HepG2 (cell line): ENCODE measurements at regions not wholly inside any gene's neighbourhood (a gene's known extent, or its start where the extent isn't known, plus 50 kb on each side); places are given as distances from the start of the nearest gene placed in this dataset.

Experiments
- ATAC-seq: fragments of 200-7000 bp; cut with Tn5 transposase; 3 replicates; pipeline ENCODE4 v1.9.1; 2020; ENCODE audit warnings: mild to moderate bottlenecking, moderate library complexity
- BruUV-seq: library from RNA; stranded (reverse); fragments of 400-500 nt; replicated peaks from 2 replicates; lab custom pipeline; 2021; lab: Mats Ljungman, UMichigan
- CTCF ChIA-PET: fragments of 300-600 bp; formaldehyde crosslinking; extraction: SDS; loops from one replicate; lab custom pipeline; 2021; ENCODE audit warnings: low total read pairs, inconsistent platforms, low intra/inter-chr PET ratio; lab: Yijun Ruan, JAX
- POLR2A ChIA-PET: fragments of 350-600 bp; sonication (Branson Sonifier 250); formaldehyde crosslinking; loops from one replicate; lab custom pipeline; 2020; ENCODE audit warnings: antibody characterized with exemption, inconsistent platforms; lab: Yijun Ruan, JAX
- DNase-seq: peaks from one replicate; pipeline ENCODE4 v3.0.0-alpha.2; 2015; ENCODE audit warnings: low spot score
- FAIRE-seq: peaks from 3 replicates; lab custom pipeline; 2011; peaks lifted over from hg19 to GRCh38; lab: Jason Lieb, UNC
- H2AFZ ChIP-seq: one replicate; pipeline ENCODE4 v1.6.1; 2011; ENCODE audit warnings: low read length, inconsistent platforms
- H3K27ac ChIP-seq: fragments of 300-600 bp; 3 replicates; pipeline ENCODE4 v1.8.0; 2011; ENCODE audit warnings: mixed run types, mild to moderate bottlenecking, mixed read lengths, low read length, inconsistent platforms; ENCODE audit not compliant: insufficient read depth; ENCODE audit errors: extremely low read length
- H3K27me3 ChIP-seq, 2 experiments: fragments of 200-600 bp in 1 of 2; 2 replicates in 1 of 2; 3 replicates in 1 of 2; pipeline versions ENCODE4 v1.6.0 to v1.8.0; 2011; ENCODE audit warnings: low read length in 2 of 2, mild to moderate bottlenecking in 2 of 2, moderate library complexity in 2 of 2, inconsistent platforms in 1 of 2; ENCODE audit not compliant: insufficient read depth in 2 of 2, control insufficient read depth in 1 of 2
- H3K36me3 ChIP-seq, 2 experiments: fragments of 200-600 bp in 1 of 2; replicated peaks in 1 of 2; 2 replicates in 1 of 2; 3 replicates in 1 of 2; pipeline versions ENCODE4 v1.5.1 to v1.8.0; 2011; ENCODE audit warnings: low read length in 2 of 2, inconsistent platforms in 1 of 2; ENCODE audit not compliant: insufficient read depth in 2 of 2, control insufficient read depth in 1 of 2
- H3K4me1 ChIP-seq: 2 replicates; pipeline ENCODE4 v1.5.1; 2012; ENCODE audit warnings: low read length, inconsistent platforms; ENCODE audit not compliant: insufficient read depth
- H3K4me2 ChIP-seq: 2 replicates; pipeline ENCODE4 v1.6.0; 2011; ENCODE audit warnings: low read depth, low read length, inconsistent platforms
- H3K4me3 ChIP-seq, 3 experiments: fragments of 200-600 bp in 1 of 3; sonication (generic), shearing (Covaris generic) in 1 of 3; replicated peaks in 1 of 3; 2 replicates each; pipeline ENCODE4 v1.5.1; 2011 to 2016; ENCODE audit warnings: low read length in 3 of 3, inconsistent platforms in 2 of 3, low read depth in 2 of 3, mild to moderate bottlenecking in 2 of 3, control low read depth in 1 of 3, mixed read lengths in 1 of 3; ENCODE audit not compliant: insufficient read depth in 1 of 3
- H3K79me2 ChIP-seq: one replicate; pipeline ENCODE4 v1.6.1; 2011; ENCODE audit warnings: low read length, inconsistent platforms; ENCODE audit not compliant: insufficient read depth
- H3K9ac ChIP-seq: 2 replicates; pipeline ENCODE4 v1.6.0; 2011; ENCODE audit warnings: mild to moderate bottlenecking, low read depth, low read length, inconsistent platforms; ENCODE audit not compliant: insufficient read depth
- H3K9me3 ChIP-seq: 2 replicates; pipeline ENCODE4 v1.5.1; 2012; ENCODE audit warnings: mild to moderate bottlenecking, low read length
- H4K20me1 ChIP-seq: 2 replicates; pipeline ENCODE4 v1.6.0; 2011; ENCODE audit warnings: inconsistent platforms, mild to moderate bottlenecking, low read length, moderate library complexity; ENCODE audit not compliant: insufficient read depth
- AGO1 ChIP-seq: fragments of 200-400 bp; formaldehyde crosslinking; IDR thresholded peaks from 2 replicates; pipeline ENCODE4 v1.6.1; 2017; ENCODE audit warnings: mild to moderate bottlenecking, low read depth, low read length, moderate library complexity; ENCODE audit not compliant: poor library complexity, severe bottlenecking
- DNMT1 ChIP-seq: sonication (generic); formaldehyde crosslinking; IDR thresholded peaks from 2 replicates; pipeline ENCODE4 v1.5.1; 2020; ENCODE audit warnings: mild to moderate bottlenecking, missing genetic modification reagents
- KAT2B ChIP-seq: fragments of 150-350 bp; IDR thresholded peaks from 2 replicates; pipeline ENCODE4 v1.6.1; 2014; ENCODE audit warnings: low read depth, low read length, borderline replicate concordance
- MAFF ChIP-seq: IDR thresholded peaks from 2 replicates; pipeline ENCODE4 v1.6.1; 2011; ENCODE audit warnings: low read depth, low read length, improper control_type of control experiment
- MAFK ChIP-seq, 2 experiments: IDR thresholded peaks in 1 of 2; conservative IDR thresholded peaks in 1 of 2; 2 replicates each; pipeline ENCODE4 v1.6.1; 2011; ENCODE audit warnings: improper control_type of control experiment in 2 of 2, low read length in 2 of 2
- NFKBIZ ChIP-seq: IDR thresholded peaks from 2 replicates; pipeline ENCODE4 v1.6.1; 2018; ENCODE audit warnings: missing genetic modification reagents, missing compliant biosample characterization
- ZBTB34 ChIP-seq: sonication (generic); formaldehyde crosslinking; IDR thresholded peaks from 2 replicates; pipeline ENCODE4 v1.8.0; 2022; ENCODE audit warnings: mild to moderate bottlenecking, missing genetic modification reagents
- ZNF740 ChIP-seq: sonication (generic); formaldehyde crosslinking; IDR thresholded peaks from 2 replicates; pipeline ENCODE4 v1.4.0; 2020; ENCODE audit warnings: missing genetic modification reagents
- ZNF883 ChIP-seq: sonication (generic); formaldehyde crosslinking; IDR thresholded peaks from 2 replicates; pipeline ENCODE4 v1.5.1; 2020; ENCODE audit warnings: mild to moderate bottlenecking, missing genetic modification reagents; ENCODE audit errors: not compliant biosample characterization
- WGBS: methylation state at CpG from one replicate; pipeline ENCODE4 v1.1.6; 2017; ENCODE audit warnings: low lambda C conversion rate; 5-methylcytosine and 5-hydroxymethylcytosine counted together
- in situ Hi-C: cut with HindIII; loops from 2 replicates; pipeline ENCODE4 v1.10.0; 2017; ENCODE audit warnings: low pct_unique_long_range_greater_than_20kb; ENCODE audit not compliant: extremely low pct_ligation_motif_present
- intact Hi-C: fragments of 100-400 bp; cut with micrococcal nuclease; formaldehyde crosslinking; loops from one replicate; pipeline ENCODE4 v1.10.0; 2022; ENCODE audit not compliant: unreplicated experiment

GRCh38 chr1:48127735-48128685 lies 94.5 kb upstream of the SLC5A9 start:
- no peak for TF ChIP-seq KAT2B
- TF ChIP-seq NFKBIZ, result no peak
- peak; percentile 78 for TF ChIP-seq MAFF
- no peak for TF ChIP-seq ZNF883 (CRISPR knock-in tag)
- no peak for TF ChIP-seq ZNF740 (CRISPR knock-in tag)
- TF ChIP-seq DNMT1 (CRISPR knock-in tag), result no peak
- no peak for TF ChIP-seq AGO1
- TF ChIP-seq MAFK (conservative IDR thresholded peaks at IDR 0.05 in 1 of 2, IDR thresholded peaks at IDR 0.05 in 1 of 2; ENCODE audit: low read length in 2 of 2), result peak; percentile 51 to 81
- TF ChIP-seq ZBTB34 (CRISPR knock-in tag), result no peak
- Histone ChIP-seq H3K9me3 (no peaks in the 10 kb centered on the region), H3K4me3 (no peak overlapping the region), H3K4me1 (no peaks in the 10 kb centered on the region), H3K27me3 (no peaks in the 10 kb centered on the region), H2AFZ (no peak overlapping the region), H3K79me2 (no peaks in the 10 kb centered on the region), H3K9ac (no peak overlapping the region), H4K20me1 (no peaks in the 10 kb centered on the region), H3K4me2 (no peak overlapping the region), H3K27ac (no peak overlapping the region), H3K36me3 (no peaks in the 10 kb centered on the region)
- DNase-seq (no peak), FAIRE-seq (no peak), ATAC-seq (no peak)
- intact Hi-C loops (no loop called here), in situ Hi-C loops (no loop called here)
- ChIA-PET CTCF (no interaction called here), POLR2A (no interaction called here)
- WGBS, result 14% methylated on average over 5 of the region's 5 CpGs
- no TSS peak for BruUV-seq
